B cell (primary cell): ENCODE measurements at regions not wholly inside any gene's neighbourhood (a gene's known extent, or its start where the extent isn't known, plus 50 kb on each side); places are given as distances from the start of the nearest gene placed in this dataset.

ENCODE experiments used
- ATAC-seq: fragments of 200-7000 bp; cut with Tn5 transposase; one replicate; pipeline ENCODE4 v1.10.0; 2021; ENCODE audit warnings: low read depth, mild to moderate bottlenecking, moderate number of reproducible peaks, moderate library complexity
- CTCF ChIA-PET: fragments of 350-600 bp; sonication (Branson Sonifier 250); formaldehyde crosslinking; loops from one replicate; lab custom pipeline; 2021; ENCODE audit warnings: antibody characterized with exemption, inconsistent platforms; lab: Charles Lee
- POLR2A ChIA-PET: fragments of 350-600 bp; sonication (Branson Sonifier 250); formaldehyde crosslinking; loops from one replicate; lab custom pipeline; 2021; ENCODE audit warnings: antibody characterized with exemption; lab: Charles Lee
- DNase-seq: peaks from one replicate; pipeline ENCODE4 v3.0.0; 2013
- H2AFZ ChIP-seq: 2 replicates; pipeline ENCODE4 v1.6.1; 2012; ENCODE audit warnings: mild to moderate bottlenecking, low read depth, low read length; ENCODE audit not compliant: insufficient read depth, poor library complexity, severe bottlenecking
- H3K27ac ChIP-seq, 2 donors: 1 replicate in 1 of 2; 2 replicates in 1 of 2; pipeline ENCODE4 v1.5.1; 2012 to 2013; ENCODE audit warnings: low read length in 2 of 2, mild to moderate bottlenecking in 2 of 2, moderate library complexity in 1 of 2
- H3K27me3 ChIP-seq, 4 experiments: fragments of 200-600 bp in 1 of 4; sonication (generic) in 1 of 4; replicated peaks in 1 of 4; 1 replicate in 2 of 4; 2 replicates in 2 of 4; pipeline versions ENCODE4 v1.6.1 to v1.7.0; 2013 to 2016; ENCODE audit warnings: low read length in 3 of 4, mild to moderate bottlenecking in 2 of 4, mixed read lengths in 1 of 4, moderate library complexity in 1 of 4; ENCODE audit not compliant: insufficient read depth in 4 of 4, control insufficient read depth in 3 of 4; ENCODE audit errors: control extremely low read depth in 1 of 4
- H3K36me3 ChIP-seq, 2 experiments: replicated peaks in 1 of 2; 1 replicate in 1 of 2; 2 replicates in 1 of 2; pipeline versions ENCODE4 v1.6.1 to v1.7.1; 2013; ENCODE audit warnings: low read length in 1 of 2; ENCODE audit not compliant: insufficient read depth in 2 of 2, control insufficient read depth in 1 of 2; ENCODE audit errors: control extremely low read depth in 1 of 2, extremely low read depth in 1 of 2
- H3K4me1 ChIP-seq, 2 donors: fragments of 200-600 bp in 1 of 2; sonication (generic) in 1 of 2; 1 replicate in 1 of 2; 2 replicates in 1 of 2; pipeline versions ENCODE4 v1.5.1 to v1.6.1; 2013 to 2017; ENCODE audit warnings: low read length in 2 of 2; ENCODE audit not compliant: control insufficient read depth in 2 of 2, insufficient read depth in 2 of 2
- H3K4me2 ChIP-seq: replicated peaks from 2 replicates; pipeline ENCODE3; 2012; ENCODE audit warnings: mild to moderate bottlenecking, low read depth, low read length; ENCODE audit not compliant: poor library complexity, severe bottlenecking
- H3K4me3 ChIP-seq, 5 experiments: fragments of 200-600 bp in 1 of 5; sonication (generic) in 1 of 5; 1 replicate in 3 of 5; 2 replicates in 2 of 5; pipeline versions ENCODE4 v1.5.1 to v1.7.0; 2011 to 2016; ENCODE audit warnings: low read length in 4 of 5, mild to moderate bottlenecking in 4 of 5, low read depth in 2 of 5, control low read depth in 1 of 5, moderate library complexity in 1 of 5; ENCODE audit not compliant: insufficient read depth in 1 of 5; ENCODE audit errors: control extremely low read depth in 1 of 5, extremely low read depth in 1 of 5
- H3K79me2 ChIP-seq: fragments of 200-600 bp; sonication (generic); one replicate; pipeline ENCODE4 v1.6.0; 2016; ENCODE audit warnings: low read length; ENCODE audit not compliant: control insufficient read depth, insufficient read depth
- H3K9ac ChIP-seq: fragments of 200-600 bp; sonication (generic); 2 replicates; pipeline ENCODE4 v1.6.1; 2017; ENCODE audit warnings: mild to moderate bottlenecking, low read length, moderate library complexity
- H3K9me3 ChIP-seq, 3 donors: one replicate each; pipeline versions ENCODE4 v1.6.1 to v1.7.1; 2013; ENCODE audit warnings: low read length in 2 of 3; ENCODE audit not compliant: control insufficient read depth in 2 of 3, insufficient read depth in 1 of 3; ENCODE audit errors: control extremely low read depth in 1 of 3
- H4K20me1 ChIP-seq: 2 replicates; pipeline ENCODE4 v1.6.0; 2012; ENCODE audit warnings: mild to moderate bottlenecking, low read length; ENCODE audit not compliant: insufficient read depth, control insufficient read depth, poor library complexity, severe bottlenecking
- H3K27ac Mint-ChIP-seq: one replicate; pipeline ENCODE4 v1.8.0; 2021; ENCODE audit warnings: mixed read lengths
- H3K27me3 Mint-ChIP-seq: one replicate; pipeline ENCODE4 v1.8.0; 2021; ENCODE audit warnings: mixed read lengths
- H3K4me1 Mint-ChIP-seq: one replicate; pipeline ENCODE4 v1.8.0; 2021; ENCODE audit warnings: mixed read lengths
- H3K4me3 Mint-ChIP-seq: one replicate; pipeline ENCODE4 v1.8.0; 2021; ENCODE audit warnings: mixed read lengths
- H3K9me3 Mint-ChIP-seq: one replicate; pipeline ENCODE4 v1.8.0; 2022; ENCODE audit warnings: mixed read lengths; ENCODE audit not compliant: insufficient read depth
- EZH2 ChIP-seq: IDR thresholded peaks from 2 replicates; pipeline ENCODE4 v1.6.1; 2012; ENCODE audit warnings: borderline replicate concordance, low read depth, mild to moderate bottlenecking, moderate library complexity, low read length; ENCODE audit not compliant: insufficient read depth, poor library complexity, severe bottlenecking
- WGBS: methylation state at CpG from one replicate; pipeline ENCODE4 v1.1.5; 2013; ENCODE audit warnings: missing lambda C conversion rate; ENCODE audit not compliant: insufficient coverage; 5-methylcytosine and 5-hydroxymethylcytosine counted together
- intact Hi-C: fragments of 100-400 bp; cut with micrococcal nuclease; formaldehyde crosslinking; loops from one replicate; pipeline ENCODE4 v1.10.0; 2022
- TF ChIP-seq, protein P1 (sequence below): fragments of 200-600 bp; IDR thresholded peaks from one replicate; pipeline ENCODE4 v1.8.0; 2022; ENCODE audit warnings: antibody characterized with exemption, mild to moderate bottlenecking

DNA sequence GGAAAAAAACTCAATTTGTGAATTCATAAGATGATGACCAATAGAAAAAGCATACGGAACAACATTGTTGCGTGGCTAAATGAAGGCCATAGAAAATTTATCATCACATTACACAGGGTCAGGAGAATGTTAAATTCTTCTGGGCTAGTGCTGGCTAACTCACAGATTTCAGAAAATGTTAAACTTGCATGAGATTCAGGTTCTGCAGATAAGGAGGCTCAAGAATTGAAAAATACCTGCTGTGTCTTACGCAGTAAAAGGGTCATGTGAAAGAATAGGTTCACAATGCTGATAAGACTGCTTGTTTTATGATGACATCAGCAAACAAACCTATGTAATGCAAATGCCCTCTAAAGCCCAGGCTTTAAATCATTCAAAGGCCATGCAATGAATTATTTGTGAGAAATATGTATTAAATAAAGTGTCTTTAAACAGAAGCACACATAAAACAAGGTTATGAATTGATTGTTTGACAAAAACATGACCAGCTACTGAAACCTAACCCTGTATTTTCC, 378.8 kb downstream of the USP25 start:
- CTCF ChIA-PET, result no interaction called here
- intact Hi-C loops, result no loop called here
- POLR2A ChIA-PET, result no interaction called here
- no peak overlapping the region for H2AFZ ChIP-seq
- Mint-ChIP-seq H3K4me1 (no peaks in the 10 kb centered on the region), H3K27me3 (no peaks in the 10 kb centered on the region), H3K4me3 (no peak overlapping the region), H3K27ac (no peak overlapping the region), H3K9me3 (no peaks in the 10 kb centered on the region)
- ATAC-seq (no peak), DNase-seq (no peak)
- H3K79me2 ChIP-seq, result no peaks in the 10 kb centered on the region
- TF ChIP-seq, protein P1, sequence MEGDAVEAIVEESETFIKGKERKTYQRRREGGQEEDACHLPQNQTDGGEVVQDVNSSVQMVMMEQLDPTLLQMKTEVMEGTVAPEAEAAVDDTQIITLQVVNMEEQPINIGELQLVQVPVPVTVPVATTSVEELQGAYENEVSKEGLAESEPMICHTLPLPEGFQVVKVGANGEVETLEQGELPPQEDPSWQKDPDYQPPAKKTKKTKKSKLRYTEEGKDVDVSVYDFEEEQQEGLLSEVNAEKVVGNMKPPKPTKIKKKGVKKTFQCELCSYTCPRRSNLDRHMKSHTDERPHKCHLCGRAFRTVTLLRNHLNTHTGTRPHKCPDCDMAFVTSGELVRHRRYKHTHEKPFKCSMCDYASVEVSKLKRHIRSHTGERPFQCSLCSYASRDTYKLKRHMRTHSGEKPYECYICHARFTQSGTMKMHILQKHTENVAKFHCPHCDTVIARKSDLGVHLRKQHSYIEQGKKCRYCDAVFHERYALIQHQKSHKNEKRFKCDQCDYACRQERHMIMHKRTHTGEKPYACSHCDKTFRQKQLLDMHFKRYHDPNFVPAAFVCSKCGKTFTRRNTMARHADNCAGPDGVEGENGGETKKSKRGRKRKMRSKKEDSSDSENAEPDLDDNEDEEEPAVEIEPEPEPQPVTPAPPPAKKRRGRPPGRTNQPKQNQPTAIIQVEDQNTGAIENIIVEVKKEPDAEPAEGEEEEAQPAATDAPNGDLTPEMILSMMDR, result no peak
- TF ChIP-seq EZH2, result no peak
- H3K9ac ChIP-seq, result no peak overlapping the region
- WGBS, result no CpG with 5 or more reads among the region's 3 CpGs
- no peaks in the 10 kb centered on the region for H4K20me1 ChIP-seq
- no peaks in the 10 kb centered on the region for H3K27me3 ChIP-seq
- H3K9me3 ChIP-seq, result peaks cover 0 to 4% (median 0%) of the 10 kb centered on the region in 3 donors
- no peaks in the 10 kb centered on the region for H3K4me1 ChIP-seq
- H3K4me3 ChIP-seq, result no peak overlapping the region
- no peak overlapping the region for H3K27ac ChIP-seq
- H3K4me2 ChIP-seq, result no peak overlapping the region
- H3K36me3 ChIP-seq, result no peaks in the 10 kb centered on the region

DNA sequence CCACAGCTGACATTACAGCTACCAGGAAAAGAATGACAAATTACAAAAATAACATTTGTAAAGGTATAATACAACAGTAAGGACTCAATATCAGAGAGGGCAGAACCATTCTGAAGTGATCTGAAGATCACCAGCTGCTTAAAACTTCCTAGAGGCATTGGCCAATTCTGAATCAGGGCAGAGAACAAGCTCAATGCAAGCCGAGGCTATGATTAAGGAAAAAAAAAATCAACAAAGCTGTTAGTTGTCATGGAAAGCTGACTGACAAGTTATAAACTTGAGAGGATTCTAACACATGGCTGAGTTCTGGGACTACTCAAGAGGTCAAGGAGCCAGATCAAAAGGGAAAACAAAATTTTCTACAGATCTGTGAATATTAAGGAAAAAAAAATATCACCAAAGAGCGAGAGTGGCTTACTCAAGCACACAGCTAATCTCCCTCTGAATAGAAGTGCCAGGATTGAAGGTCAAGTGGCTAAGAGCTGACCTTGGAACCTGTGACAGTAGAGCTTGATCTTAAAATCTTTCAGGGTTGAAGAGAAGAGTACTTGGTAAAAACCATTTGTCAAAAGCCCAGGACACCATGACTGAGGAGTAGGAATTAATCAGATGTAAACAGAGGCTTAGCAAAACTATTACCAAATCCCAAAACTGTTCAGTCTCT, 383.4 kb downstream of the USP25 start:
- Mint-ChIP-seq H3K4me1 (no peaks in the 10 kb centered on the region), H3K4me3 (no peak overlapping the region), H3K27me3 (no peaks in the 10 kb centered on the region), H3K27ac (no peak overlapping the region), H3K9me3 (no peaks in the 10 kb centered on the region)
- WGBS, result 89% methylated on average over 1 of the region's 2 CpGs
- no peak overlapping the region for H2AFZ ChIP-seq
- H3K79me2 ChIP-seq, result no peaks in the 10 kb centered on the region
- no peak overlapping the region for H3K4me2 ChIP-seq
- intact Hi-C loops, result no loop called here
- H3K36me3 ChIP-seq, result no peaks in the 10 kb centered on the region
- DNase-seq (no peak), ATAC-seq (no peak)
- H3K4me3 ChIP-seq, result no peak overlapping the region
- TF ChIP-seq, protein P1, result no peak
- TF ChIP-seq EZH2, result no peak
- H3K9ac ChIP-seq, result no peak overlapping the region
- CTCF ChIA-PET, result no interaction called here
- peaks cover 0 to 3% (median 0%) of the 10 kb centered on the region in 3 donors for H3K9me3 ChIP-seq
- H3K27ac ChIP-seq, result no peak overlapping the region
- no peaks in the 10 kb centered on the region for H3K27me3 ChIP-seq
- POLR2A ChIA-PET, result no interaction called here
- H4K20me1 ChIP-seq, result no peaks in the 10 kb centered on the region
- no peaks in the 10 kb centered on the region for H3K4me1 ChIP-seq
